GM12878 (cell line): ENCODE measurements at regions not wholly inside any gene's neighbourhood (a gene's known extent, or its start where the extent isn't known, plus 50 kb on each side); places are given as distances from the start of the nearest gene placed in this dataset.

Experiments
- ATAC-seq: fragments of 200-7000 bp; cut with Tn5 transposase; 3 replicates; pipeline ENCODE4 v1.9.1; 2020; ENCODE audit warnings: mild to moderate bottlenecking, moderate library complexity
- BruUV-seq: library from RNA; stranded (reverse); fragments of 400-500 nt; replicated peaks from 2 replicates; lab custom pipeline; 2021; lab: Mats Ljungman, UMichigan
- CTCF ChIA-PET: fragments of 300-600 bp; sonication (Branson Sonifier 250); formaldehyde crosslinking; extraction: SDS; loops from one replicate; lab custom pipeline; 2021; ENCODE audit warnings: inconsistent platforms; lab: Yijun Ruan, JAX
- POLR2A ChIA-PET: fragments of 350-600 bp; formaldehyde crosslinking; extraction: SDS; loops from one replicate; lab custom pipeline; 2021; ENCODE audit warnings: inconsistent platforms; lab: Charles Lee
- RAD21 ChIA-PET: fragments of 300-600 bp; sonication (Branson Sonifier 250); formaldehyde crosslinking; loops from one replicate; lab custom pipeline; 2023; ENCODE audit warnings: antibody characterized with exemption; ENCODE audit not compliant: unreplicated experiment; lab: Charles Lee
- SMC1A ChIA-PET: fragments of 300-600 bp; sonication (Branson Sonifier 250); formaldehyde crosslinking; loops from one replicate; lab custom pipeline; 2023; ENCODE audit not compliant: unreplicated experiment, uncharacterized antibody; lab: Charles Lee
- DNase-seq: peaks from one replicate; pipeline ENCODE4 v3.0.0-alpha.2; 2011; ENCODE audit warnings: low read depth, low spot score
- FAIRE-seq: peaks from 3 replicates; lab custom pipeline; 2011; peaks lifted over from hg19 to GRCh38; lab: Jason Lieb, UNC
- H2AFZ ChIP-seq: 2 replicates; pipeline ENCODE4 v1.6.0; 2011; ENCODE audit warnings: low read depth, low read length, control low read depth; ENCODE audit not compliant: control insufficient read depth
- H3K27ac ChIP-seq: 2 replicates; pipeline ENCODE4 v1.5.1; 2011; ENCODE audit warnings: control low read depth; ENCODE audit not compliant: control insufficient read depth, insufficient read depth
- H3K27me3 ChIP-seq, 2 experiments: replicated peaks in 1 of 2; 2 replicates each; pipeline versions ENCODE4 v1.6.0 to v1.6.1; 2011; ENCODE audit warnings: low read length in 1 of 2; ENCODE audit not compliant: control insufficient read depth in 2 of 2, insufficient read depth in 2 of 2
- H3K36me3 ChIP-seq, 2 experiments: 2 replicates each; pipeline ENCODE4 v1.5.1; 2011; ENCODE audit warnings: low read length in 1 of 2; ENCODE audit not compliant: control insufficient read depth in 2 of 2, insufficient read depth in 2 of 2
- H3K4me1 ChIP-seq: 2 replicates; pipeline ENCODE4 v1.6.1; 2011; ENCODE audit warnings: mild to moderate bottlenecking, low read length, moderate library complexity, mixed read lengths; ENCODE audit not compliant: control insufficient read depth, insufficient read depth
- H3K4me2 ChIP-seq: 2 replicates; pipeline ENCODE4 v1.6.0; 2011; ENCODE audit warnings: control low read depth; ENCODE audit not compliant: control insufficient read depth, insufficient read depth
- H3K4me3 ChIP-seq: fragments of 200-600 bp; sonication (generic); 2 replicates; pipeline ENCODE4 v1.5.1; 2016
- H3K79me2 ChIP-seq: 2 replicates; pipeline ENCODE4 v1.6.0; 2011; ENCODE audit warnings: low read length; ENCODE audit not compliant: control insufficient read depth, insufficient read depth
- H3K9ac ChIP-seq: 2 replicates; pipeline ENCODE4 v1.8.0; 2011; ENCODE audit warnings: low read length, control low read depth, mixed read lengths; ENCODE audit not compliant: control insufficient read depth, insufficient read depth
- H3K9me3 ChIP-seq: replicated peaks from 3 replicates; pipeline ENCODE4 v1.5.1; 2011; ENCODE audit warnings: mild to moderate bottlenecking, low read length; ENCODE audit not compliant: control insufficient read depth, insufficient read depth
- H4K20me1 ChIP-seq: 2 replicates; pipeline ENCODE4 v1.6.0; 2011; ENCODE audit not compliant: control insufficient read depth, insufficient read depth
- ATF7 ChIP-seq: fragments of 450-650 bp; IDR thresholded peaks from 2 replicates; pipeline ENCODE4 v1.6.1; 2016; ENCODE audit warnings: low read depth, mild to moderate bottlenecking
- BACH1 ChIP-seq: fragments of 450-650 bp; IDR thresholded peaks from 2 replicates; pipeline ENCODE4 v1.6.1; 2017; ENCODE audit warnings: mild to moderate bottlenecking, borderline replicate concordance
- BHLHE40 ChIP-seq, 2 experiments: fragments of 450-650 bp in 1 of 2; IDR thresholded peaks; 2 replicates each; pipeline ENCODE4 v1.6.1; 2011 to 2017; ENCODE audit warnings: low read depth in 2 of 2, borderline replicate concordance in 1 of 2, improper control_type of control experiment in 1 of 2, low read length in 1 of 2, mild to moderate bottlenecking in 1 of 2
- BMI1 ChIP-seq: fragments of 450-650 bp; IDR thresholded peaks from 2 replicates; pipeline ENCODE4 v1.6.1; 2016; ENCODE audit warnings: mild to moderate bottlenecking, moderate library complexity, borderline replicate concordance
- CBX5 ChIP-seq: sonication (generic); IDR thresholded peaks from 2 replicates; pipeline ENCODE4 v1.6.1; 2016; ENCODE audit warnings: low read depth, moderate library complexity, mild to moderate bottlenecking, inconsistent platforms
- CHD2 ChIP-seq: IDR thresholded peaks from 2 replicates; pipeline ENCODE4 v1.6.1; 2011; ENCODE audit warnings: low read depth, low read length, improper control_type of control experiment, borderline replicate concordance
- DPF2 ChIP-seq: fragments of 450-650 bp; IDR thresholded peaks from 2 replicates; pipeline ENCODE4 v1.6.1; 2017; ENCODE audit warnings: mild to moderate bottlenecking
- FOXM1 ChIP-seq: IDR thresholded peaks from 2 replicates; pipeline ENCODE4 v1.6.1; 2012; ENCODE audit warnings: low read depth, mild to moderate bottlenecking, inconsistent platforms, low read length, moderate library complexity
- GATAD2B ChIP-seq: fragments of 450-650 bp; conservative IDR thresholded peaks from 2 replicates; pipeline ENCODE4 v1.6.1; 2017; ENCODE audit warnings: low read depth, mild to moderate bottlenecking, moderate library complexity
- MEF2A ChIP-seq: IDR thresholded peaks from 2 replicates; pipeline ENCODE4 v1.6.1; 2011; ENCODE audit warnings: low read depth, mild to moderate bottlenecking, low read length, moderate library complexity; ENCODE audit not compliant: insufficient read depth
- NBN ChIP-seq: fragments of 450-650 bp; IDR thresholded peaks from 2 replicates; pipeline ENCODE4 v1.6.1; 2016
- POLR2A ChIP-seq: IDR thresholded peaks from 2 replicates; pipeline ENCODE4 v1.6.1; 2011; ENCODE audit warnings: low read depth, mild to moderate bottlenecking, low read length
- POU2F2 ChIP-seq: IDR thresholded peaks from 3 replicates; pipeline ENCODE4 v1.6.1; 2011; ENCODE audit warnings: low read depth, mild to moderate bottlenecking, low read length, borderline replicate concordance
- SMC3 ChIP-seq: IDR thresholded peaks from 2 replicates; pipeline ENCODE4 v1.6.1; 2011; ENCODE audit warnings: low read length, improper control_type of control experiment, borderline replicate concordance
- SREBF1 ChIP-seq: IDR thresholded peaks from 2 replicates; pipeline ENCODE4 v1.6.1; 2012; ENCODE audit warnings: mild to moderate bottlenecking, low read length
- WGBS: methylation state at CpG from one replicate; pipeline ENCODE4 v1.1.6; 2016; ENCODE audit warnings: low lambda C conversion rate; ENCODE audit not compliant: insufficient replicate concordance, insufficient coverage; ENCODE audit errors: missing lambda C conversion rate; 5-methylcytosine and 5-hydroxymethylcytosine counted together
- in situ Hi-C: fragments of 300-500 bp; cut with MboI; formaldehyde crosslinking; loops from 9 replicates; pipeline ENCODE4 v1.14.3; 2018; ENCODE audit warnings: mixed read lengths
- intact Hi-C: fragments of 100-400 bp; cut with micrococcal nuclease; formaldehyde crosslinking; loops from one replicate; pipeline ENCODE4 v1.14.2; 2022; ENCODE audit not compliant: unreplicated experiment
- TF ChIP-seq, protein P1 (sequence below): IDR thresholded peaks from 2 replicates; pipeline ENCODE4 v1.6.1; 2012; ENCODE audit warnings: low read depth, low read length, improper control_type of control experiment
- TF ChIP-seq, protein P2 (sequence below): fragments of 450-650 bp; IDR thresholded peaks from 2 replicates; pipeline ENCODE4 v1.6.1; 2017; ENCODE audit warnings: low read depth, mild to moderate bottlenecking, moderate library complexity
- TF ChIP-seq, protein P3 (sequence below): fragments of 450-650 bp; IDR thresholded peaks from 2 replicates; pipeline ENCODE4 v1.6.1; 2017; ENCODE audit warnings: borderline replicate concordance

DNA sequence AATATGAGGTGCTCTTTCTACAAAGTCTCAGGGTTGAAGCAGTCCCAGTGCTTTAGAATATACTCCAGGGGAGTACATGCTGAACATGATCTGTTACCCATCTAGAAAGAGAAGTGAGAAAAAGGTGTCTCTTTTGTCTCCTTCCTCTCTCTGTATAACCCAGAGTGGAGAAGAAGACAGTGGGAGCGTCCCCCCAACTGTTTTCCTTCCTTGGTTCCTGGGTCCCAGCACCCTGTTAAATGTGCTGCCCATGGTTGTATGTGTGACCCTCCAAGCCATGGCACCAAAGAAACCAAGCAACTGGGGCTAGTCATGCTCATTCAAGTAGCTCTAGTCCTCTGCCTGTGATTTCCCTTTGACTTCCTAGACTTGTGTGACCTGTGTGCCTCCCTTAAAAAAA is 683.7 kb downstream of the TBL1XR1 start:
- POLR2A ChIA-PET, result no interaction called here
- in situ Hi-C loops, result no loop called here
- no TSS peak for BruUV-seq

DNA sequence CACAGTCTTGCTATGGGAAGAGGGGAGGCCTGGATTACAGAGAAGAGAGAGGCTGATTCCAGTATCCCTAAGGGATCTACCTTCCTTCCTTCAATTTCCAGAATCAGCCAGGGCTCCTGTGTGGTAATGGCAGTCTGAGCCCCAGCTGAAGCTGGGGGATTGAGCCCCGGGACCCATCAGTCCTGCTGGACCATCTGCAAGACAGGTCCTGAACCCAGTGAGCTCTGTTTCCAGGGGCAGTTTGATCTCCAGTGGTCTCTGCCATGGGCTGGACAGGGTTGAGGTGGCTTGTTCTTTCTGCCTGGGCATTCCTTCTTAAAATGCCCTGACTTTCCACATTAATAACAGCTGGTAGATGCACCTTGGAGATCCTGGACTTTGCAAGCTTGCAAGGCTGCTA is 685.2 kb downstream of the TBL1XR1 start:
- Histone ChIP-seq H3K79me2 (no peaks in the 10 kb centered on the region), H3K4me2 (no peak overlapping the region), H3K27me3 (no peaks in the 10 kb centered on the region), H4K20me1 (no peaks in the 10 kb centered on the region), H3K4me1 (no peaks in the 10 kb centered on the region), H3K27ac (no peak overlapping the region), H3K36me3 (no peaks in the 10 kb centered on the region), H2AFZ (no peak overlapping the region), H3K4me3 (no peak overlapping the region), H3K9ac (no peak overlapping the region), H3K9me3 (peaks cover 7% of the 10 kb centered on the region)
- FAIRE-seq (no peak), ATAC-seq (no peak), DNase-seq (no peak)
- in situ Hi-C loops, result no loop called here
- intact Hi-C loops, result no loop called here
- CTCF ChIA-PET, result interaction anchor here (1.0 to 1.7 kb wide), 3 partner anchors 10 to 427 kb away, joined by 3 to 6 read pairs (median 3); no protein-coding TSS in a partner anchor
- POLR2A ChIA-PET, result no interaction called here
- SMC1A ChIA-PET, result interaction anchor here (0.6 kb wide), 1 partner anchor 662 kb away, joined by 3 read pairs; no protein-coding TSS in a partner anchor
- BruUV-seq, result no TSS peak
- WGBS, result 17% methylated on average over 1 of the region's 1 CpG
- RAD21 ChIA-PET, result no interaction called here
- no peak for TF ChIP-seq SMC3
- no peak for TF ChIP-seq BACH1
- no peak for TF ChIP-seq DPF2
- TF ChIP-seq BMI1, result no peak
- no peak for TF ChIP-seq MEF2A
- TF ChIP-seq, protein P1, sequence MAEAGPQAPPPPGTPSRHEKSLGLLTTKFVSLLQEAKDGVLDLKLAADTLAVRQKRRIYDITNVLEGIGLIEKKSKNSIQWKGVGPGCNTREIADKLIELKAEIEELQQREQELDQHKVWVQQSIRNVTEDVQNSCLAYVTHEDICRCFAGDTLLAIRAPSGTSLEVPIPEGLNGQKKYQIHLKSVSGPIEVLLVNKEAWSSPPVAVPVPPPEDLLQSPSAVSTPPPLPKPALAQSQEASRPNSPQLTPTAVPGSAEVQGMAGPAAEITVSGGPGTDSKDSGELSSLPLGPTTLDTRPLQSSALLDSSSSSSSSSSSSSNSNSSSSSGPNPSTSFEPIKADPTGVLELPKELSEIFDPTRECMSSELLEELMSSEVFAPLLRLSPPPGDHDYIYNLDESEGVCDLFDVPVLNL, result no peak
- no peak for TF ChIP-seq BHLHE40 (IDR thresholded peaks at IDR 0.05; ENCODE audit: borderline replicate concordance in 1 of 2, low read depth in 2 of 2, low read length in 1 of 2)
- no peak for TF ChIP-seq GATAD2B
- no peak for TF ChIP-seq NBN
- no peak for TF ChIP-seq ATF7
- TF ChIP-seq, protein P2, sequence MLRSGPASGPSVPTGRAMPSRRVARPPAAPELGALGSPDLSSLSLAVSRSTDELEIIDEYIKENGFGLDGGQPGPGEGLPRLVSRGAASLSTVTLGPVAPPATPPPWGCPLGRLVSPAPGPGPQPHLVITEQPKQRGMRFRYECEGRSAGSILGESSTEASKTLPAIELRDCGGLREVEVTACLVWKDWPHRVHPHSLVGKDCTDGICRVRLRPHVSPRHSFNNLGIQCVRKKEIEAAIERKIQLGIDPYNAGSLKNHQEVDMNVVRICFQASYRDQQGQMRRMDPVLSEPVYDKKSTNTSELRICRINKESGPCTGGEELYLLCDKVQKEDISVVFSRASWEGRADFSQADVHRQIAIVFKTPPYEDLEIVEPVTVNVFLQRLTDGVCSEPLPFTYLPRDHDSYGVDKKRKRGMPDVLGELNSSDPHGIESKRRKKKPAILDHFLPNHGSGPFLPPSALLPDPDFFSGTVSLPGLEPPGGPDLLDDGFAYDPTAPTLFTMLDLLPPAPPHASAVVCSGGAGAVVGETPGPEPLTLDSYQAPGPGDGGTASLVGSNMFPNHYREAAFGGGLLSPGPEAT, result no peak

More for the DNA sequence above, 683.7 kb downstream of the TBL1XR1 start:
- ATAC-seq, result no peak
- no peak overlapping the region for H3K27ac ChIP-seq
- intact Hi-C loops, result loop anchor here (1.0 to 2.0 kb wide), 2 partner anchors 426 to 1871 kb away; no protein-coding TSS in a partner anchor
- no peaks in the 10 kb centered on the region for H3K4me1 ChIP-seq
- DNase-seq, result no peak
- no peak overlapping the region for H3K4me3 ChIP-seq
- H3K27me3 ChIP-seq, result no peaks in the 10 kb centered on the region
- TF ChIP-seq POLR2A (no peak), FOXM1 (no peak), SREBF1 (no peak), POU2F2 (no peak), CBX5 (peak; percentile 96), CHD2 (no peak)
- TF ChIP-seq, protein P3, sequence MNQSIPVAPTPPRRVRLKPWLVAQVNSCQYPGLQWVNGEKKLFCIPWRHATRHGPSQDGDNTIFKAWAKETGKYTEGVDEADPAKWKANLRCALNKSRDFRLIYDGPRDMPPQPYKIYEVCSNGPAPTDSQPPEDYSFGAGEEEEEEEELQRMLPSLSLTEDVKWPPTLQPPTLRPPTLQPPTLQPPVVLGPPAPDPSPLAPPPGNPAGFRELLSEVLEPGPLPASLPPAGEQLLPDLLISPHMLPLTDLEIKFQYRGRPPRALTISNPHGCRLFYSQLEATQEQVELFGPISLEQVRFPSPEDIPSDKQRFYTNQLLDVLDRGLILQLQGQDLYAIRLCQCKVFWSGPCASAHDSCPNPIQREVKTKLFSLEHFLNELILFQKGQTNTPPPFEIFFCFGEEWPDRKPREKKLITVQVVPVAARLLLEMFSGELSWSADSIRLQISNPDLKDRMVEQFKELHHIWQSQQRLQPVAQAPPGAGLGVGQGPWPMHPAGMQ, result no peak
- H3K36me3 ChIP-seq, result no peaks in the 10 kb centered on the region
- ChIA-PET RAD21 (no interaction called here), SMC1A (no interaction called here), CTCF (interaction anchor here (0.9 to 3.1 kb wide), 3 partner anchors 155 to 425 kb away, joined by 3 to 9 read pairs (median 4); no protein-coding TSS in a partner anchor)
- no peak for FAIRE-seq
- no peak overlapping the region for H3K9ac ChIP-seq
- H4K20me1 ChIP-seq, result no peaks in the 10 kb centered on the region
- 0% methylated on average over 1 of the region's 1 CpG for WGBS
- no peak overlapping the region for H3K4me2 ChIP-seq
- peaks cover 7% of the 10 kb centered on the region for H3K9me3 ChIP-seq
- no peaks in the 10 kb centered on the region for H3K79me2 ChIP-seq
- no peak overlapping the region for H2AFZ ChIP-seq
